Right lobe of liver (tissue), 6 donors: ENCODE measurements at regions not wholly inside any gene's neighbourhood (a gene's known extent, or its start where the extent isn't known, plus 50 kb on each side); places are given as distances from the start of the nearest gene placed in this dataset.

Experiments
- ATAC-seq, 4 donors: fragments of 200-7000 bp; cut with Tn5 transposase; one replicate each; pipeline ENCODE4 v1.9.1; 2020; ENCODE audit warnings: mild to moderate bottlenecking in 4 of 4, moderate library complexity in 4 of 4
- DNase-seq, 3 donors: peaks; one replicate each; pipeline ENCODE4 v3.0.0-alpha.2; 2020
- H3K27ac ChIP-seq, 3 donors: fragments of 200-600 bp; one replicate each; pipeline ENCODE4 v1.8.0; 2022
- H3K27me3 ChIP-seq, 2 donors: fragments of 200-600 bp; one replicate each; pipeline ENCODE4 v1.8.0; 2022
- H3K36me3 ChIP-seq, 4 donors: fragments of 200-600 bp; sonication (generic) in 1 of 4; one replicate each; pipeline versions ENCODE4 v1.5.1 to v1.8.0; 2017 to 2022; ENCODE audit warnings: control low read depth in 1 of 4
- H3K4me1 ChIP-seq, 4 donors: fragments of 200-600 bp; sonication (generic) in 1 of 4; one replicate each; pipeline versions ENCODE4 v1.5.1 to v1.8.0; 2017 to 2022; ENCODE audit warnings: control low read depth in 1 of 4
- H3K4me3 ChIP-seq, 3 donors: fragments of 200-600 bp; one replicate each; pipeline ENCODE4 v1.8.0; 2022
- H3K9me3 ChIP-seq, 4 donors: fragments of 200-600 bp; sonication (generic) in 1 of 4; one replicate each; pipeline versions ENCODE4 v1.5.1 to v1.8.0; 2017 to 2022; ENCODE audit warnings: control low read depth in 1 of 4
- CTCF ChIP-seq, 4 donors: fragments of 200-600 bp in 3 of 4; fragments of 450-650 bp in 1 of 4; IDR thresholded peaks; one replicate each; pipeline versions ENCODE4 v1.5.1 to v1.8.0; 2016 to 2022; ENCODE audit warnings: antibody characterized with exemption in 4 of 4, mild to moderate bottlenecking in 2 of 4
- POLR2A ChIP-seq: fragments of 450-650 bp; IDR thresholded peaks from one replicate; pipeline ENCODE4 v1.6.1; 2017; ENCODE audit warnings: antibody characterized with exemption, mild to moderate bottlenecking
- WGBS: methylation state at CpG from one replicate; pipeline ENCODE4 v1.1.6; 2018; ENCODE audit warnings: low coverage, low lambda C conversion rate; ENCODE audit not compliant: insufficient coverage; ENCODE audit errors: missing lambda C conversion rate; 5-methylcytosine and 5-hydroxymethylcytosine counted together
- intact Hi-C, 2 donors: fragments of 100-400 bp; cut with DNase I; formaldehyde crosslinking; loops; one replicate each; pipeline versions ENCODE4 v1.11.2 to v1.14.1; 2022
- donor health status: DM: no; HTN: yes; CAD: no.
- donor health status: DM: no; HTN: no; CAD: no.
- donor health status: DM: no; HTN: no; CAD: no.
- donor health status: DM: no; HTN: yes; CAD: no.
- donor health status: DM: no; HTN: yes; CAD: no.

- intact Hi-C loops: no loop called here
- WGBS: 62% methylated on average over 6 of the region's 6 CpGs
Measured at GRCh38 chr9:118457171-118458000, 753.2 kb downstream of the TLR4 start.

GRCh38 chr9:118459913-118460312 is 755.7 kb downstream of the TLR4 start:
- no peaks in the 10 kb centered on the region for H3K36me3 ChIP-seq
- intact Hi-C loops: no loop called here
- no peak overlapping the region for H3K4me3 ChIP-seq
- ATAC-seq (no peak), DNase-seq (no peak)
- TF ChIP-seq POLR2A (no peak), CTCF (IDR thresholded peaks at IDR 0.05) (no peak)
- WGBS: 47% methylated on average over 2 of the region's 2 CpGs
- H3K4me1 ChIP-seq: no peaks in the 10 kb centered on the region
- no peaks in the 10 kb centered on the region for H3K9me3 ChIP-seq
- H3K27me3 ChIP-seq: no peaks in the 10 kb centered on the region
- no peak overlapping the region for H3K27ac ChIP-seq

More at GRCh38 chr9:118457171-118458000, 753.2 kb downstream of the TLR4 start:
- ATAC-seq: no peak
- Histone ChIP-seq H3K4me1 (no peaks in the 10 kb centered on the region), H3K27ac (no peak overlapping the region), H3K9me3 (no peaks in the 10 kb centered on the region), H3K36me3 (no peaks in the 10 kb centered on the region), H3K4me3 (no peak overlapping the region), H3K27me3 (no peaks in the 10 kb centered on the region)
- TF ChIP-seq CTCF (IDR thresholded peaks at IDR 0.05) (no peak), POLR2A (no peak)
- no peak for DNase-seq

GRCh38 chr9:118463419-118463818 is 759.2 kb downstream of the TLR4 start:
- H3K27ac ChIP-seq: no peak overlapping the region
- DNase-seq (no peak), ATAC-seq (peak in 1 of 4 donors; percentile 68)
- H3K9me3 ChIP-seq: no peaks in the 10 kb centered on the region
- no peaks in the 10 kb centered on the region for H3K36me3 ChIP-seq
- 19% methylated on average over 1 of the region's 1 CpG for WGBS
- no peak overlapping the region for H3K4me3 ChIP-seq
- H3K4me1 ChIP-seq: no peaks in the 10 kb centered on the region
- intact Hi-C loops: no loop called here
- H3K27me3 ChIP-seq: no peaks in the 10 kb centered on the region
- peak in 3 of 4 donors; percentile 4 to 16 (median 13) for TF ChIP-seq CTCF (IDR thresholded peaks at IDR 0.05)
- no peak for TF ChIP-seq POLR2A

GRCh38 chr9:118473521-118473920 is 769.3 kb downstream of the TLR4 start:
- H3K9me3 ChIP-seq: no peaks in the 10 kb centered on the region
- no peak for DNase-seq
- H3K36me3 ChIP-seq: no peaks in the 10 kb centered on the region
- H3K4me3 ChIP-seq: no peak overlapping the region
- no peaks in the 10 kb centered on the region for H3K4me1 ChIP-seq
- 40% methylated on average over 1 of the region's 1 CpG for WGBS
- H3K27ac ChIP-seq: no peak overlapping the region
- intact Hi-C loops: no loop called here
- TF ChIP-seq CTCF (IDR thresholded peaks at IDR 0.05) (no peak), POLR2A (no peak)
- no peaks in the 10 kb centered on the region for H3K27me3 ChIP-seq
- ATAC-seq: no peak
